Spleen (tissue), 7 donors: ENCODE measurements at regions not wholly inside any gene's neighbourhood (a gene's known extent, or its start where the extent isn't known, plus 50 kb on each side); places are given as distances from the start of the nearest gene placed in this dataset.

Source experiments
- CTCF ChIP-seq, 11 experiments: fragments of 200-600 bp in 7 of 11; fragments of 450-650 bp in 4 of 11; sonication (generic) in 4 of 11; IDR thresholded peaks in 8 of 11; conservative IDR thresholded peaks in 3 of 11; 1 replicate in 7 of 11; 2 replicates in 4 of 11; pipeline versions ENCODE4 v1.4.0 to v1.8.0; 2016 to 2021; ENCODE audit warnings: antibody characterized with exemption in 11 of 11, inconsistent platforms in 4 of 11, mild to moderate bottlenecking in 1 of 11
- POLR2AphosphoS5 ChIP-seq, 3 donors: sonication (generic); formaldehyde crosslinking; IDR thresholded peaks; one replicate each; pipeline ENCODE4 v1.5.1; 2017; ENCODE audit warnings: antibody characterized with exemption in 3 of 3
- donor health status: DM: no; HTN: no; CAD: no; lungs with moderate emphysema.
- donor health status: DM: no; HTN: no; CAD: no.
- donor health status: DM: no; HTN: no; CAD: no.

DNA sequence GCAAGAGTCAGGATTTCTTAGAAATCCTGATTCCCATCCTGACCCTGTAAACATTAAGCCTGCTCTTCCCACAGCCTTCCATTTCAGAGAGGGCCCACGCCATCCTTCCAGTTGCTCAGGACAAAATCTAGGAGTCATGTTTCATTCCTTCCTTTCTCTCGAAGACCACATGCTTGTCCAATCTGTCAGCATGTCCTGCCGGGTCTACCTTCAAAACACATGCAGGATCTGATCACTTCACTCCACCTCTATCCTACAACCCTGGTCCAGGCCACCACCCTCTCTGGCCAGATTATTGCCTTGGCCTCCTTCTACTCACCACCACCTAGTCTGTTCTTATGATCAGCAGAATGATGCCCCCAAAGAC is 79.8 kb downstream of the C5orf15 start:
- no peak for TF ChIP-seq CTCF (IDR thresholded peaks at IDR 0.05 in 8 of 11, conservative IDR thresholded peaks at IDR 0.05 in 3 of 11)
- TF ChIP-seq POLR2AphosphoS5 (IDR thresholded peaks at IDR 0.05), result no peak
